A673 (cell line): ENCODE measurements at regions not wholly inside any gene's neighbourhood (a gene's known extent, or its start where the extent isn't known, plus 50 kb on each side); places are given as distances from the start of the nearest gene placed in this dataset.

Source experiments
- CTCF ChIP-seq: fragments of 300-800, 200-600 bp; sonication (generic); conservative IDR thresholded peaks from 2 replicates; pipeline ENCODE4 v1.5.1; 2017; ENCODE audit warnings: low read depth, mild to moderate bottlenecking, antibody characterized with exemption, low read length, moderate library complexity, mixed read lengths
- EZH2 ChIP-seq: fragments of 200-600 bp; sonication (generic); IDR thresholded peaks from 2 replicates; pipeline ENCODE4 v1.6.1; 2017; ENCODE audit warnings: borderline replicate concordance, low read depth, mild to moderate bottlenecking, mixed read lengths, antibody characterized with exemption, low read length; ENCODE audit not compliant: poor library complexity, severe bottlenecking

GRCh38 chr16:16828913-16829398 lies 450.0 kb downstream of the NPIPA7 start:
- TF ChIP-seq CTCF (no peak), EZH2 (no peak)
